Liver (tissue), 8 donors: ENCODE measurements at regions not wholly inside any gene's neighbourhood (a gene's known extent, or its start where the extent isn't known, plus 50 kb on each side); places are given as distances from the start of the nearest gene placed in this dataset.

Experiments used
- DNase-seq: peaks from one replicate; pipeline ENCODE4 v3.0.0-alpha.2; 2017; ENCODE audit warnings: low spot score
- H3K27ac ChIP-seq, 2 donors: one replicate each; pipeline ENCODE4 v1.7.0; 2013; ENCODE audit warnings: inconsistent platforms in 2 of 2, low read length in 2 of 2, control low read depth in 1 of 2, low read depth in 1 of 2, mild to moderate bottlenecking in 1 of 2
- H3K27me3 ChIP-seq, 4 donors: one replicate each; pipeline versions ENCODE4 v1.6.1 to v1.7.0; 2013; ENCODE audit warnings: low read length in 3 of 4, inconsistent platforms in 1 of 4, mild to moderate bottlenecking in 1 of 4, moderate library complexity in 1 of 4; ENCODE audit not compliant: control insufficient read depth in 4 of 4, insufficient read depth in 4 of 4
- H3K36me3 ChIP-seq, 4 donors: one replicate each; pipeline versions ENCODE4 v1.6.1 to v1.7.0; 2013; ENCODE audit warnings: low read length in 3 of 4, mild to moderate bottlenecking in 3 of 4, low read depth in 1 of 4, moderate library complexity in 1 of 4; ENCODE audit not compliant: control insufficient read depth in 4 of 4, insufficient read depth in 3 of 4
- H3K4me1 ChIP-seq, 4 donors: one replicate each; pipeline versions ENCODE4 v1.6.1 to v1.7.0; 2013; ENCODE audit warnings: low read length in 3 of 4, mild to moderate bottlenecking in 3 of 4, moderate library complexity in 1 of 4; ENCODE audit not compliant: control insufficient read depth in 4 of 4, insufficient read depth in 4 of 4
- H3K4me3 ChIP-seq, 3 donors: one replicate each; pipeline versions ENCODE4 v1.6.1 to v1.7.0; 2013; ENCODE audit warnings: low read length in 3 of 3, control low read depth in 1 of 3, low read depth in 1 of 3, mild to moderate bottlenecking in 1 of 3
- H3K9ac ChIP-seq, 2 donors: one replicate each; pipeline ENCODE4 v1.7.0; 2013; ENCODE audit warnings: low read length in 2 of 2, mild to moderate bottlenecking in 2 of 2, moderate library complexity in 2 of 2, control low read depth in 1 of 2, low read depth in 1 of 2
- H3K9me3 ChIP-seq, 4 donors: one replicate each; pipeline versions ENCODE4 v1.6.1 to v1.7.0; 2013; ENCODE audit warnings: low read length in 3 of 4; ENCODE audit not compliant: control insufficient read depth in 4 of 4
- FOXA1 ChIP-seq: IDR thresholded peaks from 2 replicates; pipeline ENCODE4 v1.6.1; 2016; ENCODE audit warnings: antibody characterized with exemption
- FOXA2 ChIP-seq: IDR thresholded peaks from 2 replicates; pipeline ENCODE4 v1.6.1; 2016; ENCODE audit warnings: antibody characterized with exemption
- GABPA ChIP-seq, 2 donors: IDR thresholded peaks in 1 of 2; conservative IDR thresholded peaks in 1 of 2; 2 replicates each; pipeline ENCODE4 v1.6.1; 2016; ENCODE audit warnings: antibody characterized with exemption in 2 of 2, mild to moderate bottlenecking in 1 of 2, moderate library complexity in 1 of 2
- HNF4A ChIP-seq, 2 donors: conservative IDR thresholded peaks; 2 replicates each; pipeline ENCODE4 v1.6.1; 2016; ENCODE audit warnings: antibody characterized with exemption in 2 of 2, mild to moderate bottlenecking in 2 of 2
- HNF4G ChIP-seq: IDR thresholded peaks from 2 replicates; pipeline ENCODE4 v1.6.1; 2016; ENCODE audit warnings: antibody characterized with exemption
- JUND ChIP-seq, 2 donors: IDR thresholded peaks; 2 replicates each; pipeline ENCODE4 v1.6.1; 2016; ENCODE audit warnings: antibody characterized with exemption in 2 of 2
- NR2F2 ChIP-seq: IDR thresholded peaks from 2 replicates; pipeline ENCODE4 v1.6.1; 2016; ENCODE audit warnings: antibody characterized with exemption
- RAD21 ChIP-seq, 2 donors: IDR thresholded peaks; 2 replicates each; pipeline ENCODE4 v1.6.1; 2016; ENCODE audit warnings: antibody characterized with exemption in 2 of 2, mild to moderate bottlenecking in 2 of 2
- RXRA ChIP-seq, 2 donors: IDR thresholded peaks; 2 replicates each; pipeline ENCODE4 v1.6.1; 2017 to 2018; ENCODE audit warnings: antibody characterized with exemption in 2 of 2, mild to moderate bottlenecking in 1 of 2
- TAF1 ChIP-seq: conservative IDR thresholded peaks from 2 replicates; pipeline ENCODE4 v1.6.1; 2016; ENCODE audit warnings: antibody characterized with exemption, mild to moderate bottlenecking
- WGBS: extraction: QIAGEN DNeasy Blood & Tissue Kit; methylation state at CpG from one replicate; pipeline ENCODE4 v1.1.7; 2013; 5-methylcytosine and 5-hydroxymethylcytosine counted together
- TF ChIP-seq, protein P1 (sequence below): IDR thresholded peaks from 2 replicates; pipeline ENCODE4 v1.6.1; 2016; ENCODE audit warnings: antibody characterized with exemption
- TF ChIP-seq, protein P2 (sequence below): fragments of 150-350 bp; IDR thresholded peaks from 2 replicates; pipeline ENCODE4 v1.5.1; 2017; ENCODE audit warnings: improper control_type of control experiment, low read depth, low read length; ENCODE audit not compliant: missing input control
- TF ChIP-seq, protein P3 (sequence below): IDR thresholded peaks from 2 replicates; pipeline ENCODE4 v1.6.1; 2016; ENCODE audit warnings: antibody characterized with exemption, mild to moderate bottlenecking
- TF ChIP-seq, protein P4 (sequence below): IDR thresholded peaks from 2 replicates; pipeline ENCODE4 v1.6.1; 2016; ENCODE audit warnings: antibody characterized with exemption
- TF ChIP-seq, protein P5 (sequence below): IDR thresholded peaks from 2 replicates; pipeline ENCODE4 v1.6.1; 2016; ENCODE audit warnings: antibody characterized with exemption
- donor health status: healthy.
- donor health status: healthy.
- donor health status: healthy.
- donor health status: healthy.
- donor health status: healthy.

DNA sequence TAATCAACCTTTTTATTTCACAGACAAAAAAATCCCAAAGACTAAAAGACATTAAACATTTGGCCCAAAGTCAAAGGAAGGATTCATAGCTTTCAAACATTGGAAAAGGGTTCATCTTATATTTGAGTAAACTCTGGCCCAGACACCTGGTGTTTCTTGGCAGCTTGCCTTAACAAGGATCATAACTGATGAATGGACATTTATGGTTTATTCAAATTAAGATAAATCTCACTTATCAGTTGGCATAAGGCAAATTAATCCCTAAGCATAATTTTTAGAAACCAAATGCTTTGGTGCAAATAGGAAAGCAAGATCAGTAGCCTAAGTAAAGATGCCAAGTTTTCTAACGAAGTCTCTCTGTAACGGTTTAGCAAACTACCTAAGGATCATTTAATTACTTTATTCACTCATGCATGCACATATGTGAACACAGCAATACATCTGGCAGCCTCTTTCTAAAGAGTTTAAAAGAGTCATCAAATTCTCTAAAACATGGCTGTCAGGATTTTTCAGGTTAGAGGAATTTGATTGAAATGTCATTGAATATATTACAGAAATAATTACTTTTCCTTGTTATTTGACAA is 323.4 kb upstream of the RBMS1 start (continued):
- TF ChIP-seq, protein P1, sequence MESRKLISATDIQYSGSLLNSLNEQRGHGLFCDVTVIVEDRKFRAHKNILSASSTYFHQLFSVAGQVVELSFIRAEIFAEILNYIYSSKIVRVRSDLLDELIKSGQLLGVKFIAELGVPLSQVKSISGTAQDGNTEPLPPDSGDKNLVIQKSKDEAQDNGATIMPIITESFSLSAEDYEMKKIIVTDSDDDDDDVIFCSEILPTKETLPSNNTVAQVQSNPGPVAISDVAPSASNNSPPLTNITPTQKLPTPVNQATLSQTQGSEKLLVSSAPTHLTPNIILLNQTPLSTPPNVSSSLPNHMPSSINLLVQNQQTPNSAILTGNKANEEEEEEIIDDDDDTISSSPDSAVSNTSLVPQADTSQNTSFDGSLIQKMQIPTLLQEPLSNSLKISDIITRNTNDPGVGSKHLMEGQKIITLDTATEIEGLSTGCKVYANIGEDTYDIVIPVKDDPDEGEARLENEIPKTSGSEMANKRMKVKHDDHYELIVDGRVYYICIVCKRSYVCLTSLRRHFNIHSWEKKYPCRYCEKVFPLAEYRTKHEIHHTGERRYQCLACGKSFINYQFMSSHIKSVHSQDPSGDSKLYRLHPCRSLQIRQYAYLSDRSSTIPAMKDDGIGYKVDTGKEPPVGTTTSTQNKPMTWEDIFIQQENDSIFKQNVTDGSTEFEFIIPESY = no peak

DNA sequence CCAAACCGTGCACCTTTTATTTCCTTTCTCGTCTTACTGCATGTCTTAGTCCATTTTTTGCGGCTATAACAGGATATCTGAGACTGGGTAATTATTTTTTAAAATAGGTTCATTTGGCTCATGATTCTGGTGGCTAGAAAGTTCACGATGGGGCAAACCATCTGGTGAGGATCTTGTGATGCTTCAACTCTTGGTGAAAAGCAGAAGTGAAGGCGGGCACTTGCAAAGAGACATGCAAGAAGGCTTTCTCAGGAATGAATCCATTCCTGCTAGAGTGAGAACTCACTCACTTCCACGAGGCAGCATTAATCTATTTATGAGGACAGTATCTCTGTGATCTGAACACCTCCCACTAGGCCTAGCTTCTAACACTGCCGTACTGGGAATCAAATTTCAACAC is 327.1 kb upstream of the RBMS1 start:
- TF ChIP-seq, protein P2, sequence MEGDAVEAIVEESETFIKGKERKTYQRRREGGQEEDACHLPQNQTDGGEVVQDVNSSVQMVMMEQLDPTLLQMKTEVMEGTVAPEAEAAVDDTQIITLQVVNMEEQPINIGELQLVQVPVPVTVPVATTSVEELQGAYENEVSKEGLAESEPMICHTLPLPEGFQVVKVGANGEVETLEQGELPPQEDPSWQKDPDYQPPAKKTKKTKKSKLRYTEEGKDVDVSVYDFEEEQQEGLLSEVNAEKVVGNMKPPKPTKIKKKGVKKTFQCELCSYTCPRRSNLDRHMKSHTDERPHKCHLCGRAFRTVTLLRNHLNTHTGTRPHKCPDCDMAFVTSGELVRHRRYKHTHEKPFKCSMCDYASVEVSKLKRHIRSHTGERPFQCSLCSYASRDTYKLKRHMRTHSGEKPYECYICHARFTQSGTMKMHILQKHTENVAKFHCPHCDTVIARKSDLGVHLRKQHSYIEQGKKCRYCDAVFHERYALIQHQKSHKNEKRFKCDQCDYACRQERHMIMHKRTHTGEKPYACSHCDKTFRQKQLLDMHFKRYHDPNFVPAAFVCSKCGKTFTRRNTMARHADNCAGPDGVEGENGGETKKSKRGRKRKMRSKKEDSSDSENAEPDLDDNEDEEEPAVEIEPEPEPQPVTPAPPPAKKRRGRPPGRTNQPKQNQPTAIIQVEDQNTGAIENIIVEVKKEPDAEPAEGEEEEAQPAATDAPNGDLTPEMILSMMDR = no peak
- TF ChIP-seq TAF1 (no peak), HNF4G (no peak), JUND (IDR thresholded peaks at IDR 0.05) (no peak), RXRA (IDR thresholded peaks at IDR 0.05) (no peak), NR2F2 (no peak), RAD21 (IDR thresholded peaks at IDR 0.05) (no peak), HNF4A (conservative IDR thresholded peaks at IDR 0.05) (no peak), FOXA1 (no peak), GABPA (IDR thresholded peaks at IDR 0.05 in 1 of 2, conservative IDR thresholded peaks at IDR 0.05 in 1 of 2) (no peak), FOXA2 (no peak)
- TF ChIP-seq, protein P3, sequence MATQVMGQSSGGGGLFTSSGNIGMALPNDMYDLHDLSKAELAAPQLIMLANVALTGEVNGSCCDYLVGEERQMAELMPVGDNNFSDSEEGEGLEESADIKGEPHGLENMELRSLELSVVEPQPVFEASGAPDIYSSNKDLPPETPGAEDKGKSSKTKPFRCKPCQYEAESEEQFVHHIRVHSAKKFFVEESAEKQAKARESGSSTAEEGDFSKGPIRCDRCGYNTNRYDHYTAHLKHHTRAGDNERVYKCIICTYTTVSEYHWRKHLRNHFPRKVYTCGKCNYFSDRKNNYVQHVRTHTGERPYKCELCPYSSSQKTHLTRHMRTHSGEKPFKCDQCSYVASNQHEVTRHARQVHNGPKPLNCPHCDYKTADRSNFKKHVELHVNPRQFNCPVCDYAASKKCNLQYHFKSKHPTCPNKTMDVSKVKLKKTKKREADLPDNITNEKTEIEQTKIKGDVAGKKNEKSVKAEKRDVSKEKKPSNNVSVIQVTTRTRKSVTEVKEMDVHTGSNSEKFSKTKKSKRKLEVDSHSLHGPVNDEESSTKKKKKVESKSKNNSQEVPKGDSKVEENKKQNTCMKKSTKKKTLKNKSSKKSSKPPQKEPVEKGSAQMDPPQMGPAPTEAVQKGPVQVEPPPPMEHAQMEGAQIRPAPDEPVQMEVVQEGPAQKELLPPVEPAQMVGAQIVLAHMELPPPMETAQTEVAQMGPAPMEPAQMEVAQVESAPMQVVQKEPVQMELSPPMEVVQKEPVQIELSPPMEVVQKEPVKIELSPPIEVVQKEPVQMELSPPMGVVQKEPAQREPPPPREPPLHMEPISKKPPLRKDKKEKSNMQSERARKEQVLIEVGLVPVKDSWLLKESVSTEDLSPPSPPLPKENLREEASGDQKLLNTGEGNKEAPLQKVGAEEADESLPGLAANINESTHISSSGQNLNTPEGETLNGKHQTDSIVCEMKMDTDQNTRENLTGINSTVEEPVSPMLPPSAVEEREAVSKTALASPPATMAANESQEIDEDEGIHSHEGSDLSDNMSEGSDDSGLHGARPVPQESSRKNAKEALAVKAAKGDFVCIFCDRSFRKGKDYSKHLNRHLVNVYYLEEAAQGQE = no peak
- TF ChIP-seq, protein P4, sequence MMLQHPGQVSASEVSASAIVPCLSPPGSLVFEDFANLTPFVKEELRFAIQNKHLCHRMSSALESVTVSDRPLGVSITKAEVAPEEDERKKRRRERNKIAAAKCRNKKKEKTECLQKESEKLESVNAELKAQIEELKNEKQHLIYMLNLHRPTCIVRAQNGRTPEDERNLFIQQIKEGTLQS = no peak
- TF ChIP-seq, protein P5, sequence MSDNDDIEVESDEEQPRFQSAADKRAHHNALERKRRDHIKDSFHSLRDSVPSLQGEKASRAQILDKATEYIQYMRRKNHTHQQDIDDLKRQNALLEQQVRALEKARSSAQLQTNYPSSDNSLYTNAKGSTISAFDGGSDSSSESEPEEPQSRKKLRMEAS = no peak
- no peak for DNase-seq

More for the DNA sequence above, 327.1 kb upstream of the RBMS1 start:
- peaks cover 0 to 10% (median 5%) of the 10 kb centered on the region in 4 donors for H3K9me3 ChIP-seq
- no peaks in the 10 kb centered on the region for H3K4me1 ChIP-seq
- H3K36me3 ChIP-seq = no peaks in the 10 kb centered on the region
- 73% methylated on average over 7 of the region's 7 CpGs for WGBS
- no peak overlapping the region for H3K9ac ChIP-seq
- H3K27ac ChIP-seq = no peak overlapping the region
- H3K27me3 ChIP-seq = no peaks in the 10 kb centered on the region
- no peak overlapping the region for H3K4me3 ChIP-seq
